Cardiac muscle cell (in vitro differentiated cells and primary cell): ENCODE measurements at regions not wholly inside any gene's neighbourhood (a gene's known extent, or its start where the extent isn't known, plus 50 kb on each side); places are given as distances from the start of the nearest gene placed in this dataset.
A peak's percentile ranks its signal among the peaks of the same experiment; 100 is the strongest.

Source experiments
- DNase-seq, 2 donors: peaks; one replicate each; pipeline versions ENCODE4 v3.0.0 to v3.0.0-alpha.2; 2010 to 2017; ENCODE audit warnings: low read depth in 1 of 2, low spot score in 1 of 2
- H3K27ac ChIP-seq: fragments of 200-600 bp; sonication (generic); 2 replicates; pipeline ENCODE4 v1.5.1; 2016
- H3K27me3 ChIP-seq: fragments of 200-600 bp; sonication (generic); 2 replicates; pipeline ENCODE4 v1.6.0; 2016; ENCODE audit warnings: control low read depth
- H3K36me3 ChIP-seq: fragments of 200-600 bp; sonication (generic); 2 replicates; pipeline ENCODE4 v1.5.1; 2016; ENCODE audit warnings: control low read depth
- H3K4me1 ChIP-seq: fragments of 200-600 bp; sonication (generic); 2 replicates; pipeline ENCODE4 v1.8.1; 2017; ENCODE audit warnings: low read depth, mild to moderate bottlenecking, mixed run types
- H3K4me3 ChIP-seq: fragments of 200-600 bp; sonication (generic); 2 replicates; pipeline ENCODE4 v1.5.1; 2016; ENCODE audit warnings: mild to moderate bottlenecking
- H3K9me3 ChIP-seq: fragments of 200-600 bp; sonication (generic); 2 replicates; pipeline ENCODE4 v1.5.1; 2017; ENCODE audit warnings: low read depth, mild to moderate bottlenecking, control low read depth
- CTCF ChIP-seq: IDR thresholded peaks from 2 replicates; pipeline ENCODE4 v1.5.1; 2012; ENCODE audit warnings: low read depth, mild to moderate bottlenecking, low read length

DNA sequence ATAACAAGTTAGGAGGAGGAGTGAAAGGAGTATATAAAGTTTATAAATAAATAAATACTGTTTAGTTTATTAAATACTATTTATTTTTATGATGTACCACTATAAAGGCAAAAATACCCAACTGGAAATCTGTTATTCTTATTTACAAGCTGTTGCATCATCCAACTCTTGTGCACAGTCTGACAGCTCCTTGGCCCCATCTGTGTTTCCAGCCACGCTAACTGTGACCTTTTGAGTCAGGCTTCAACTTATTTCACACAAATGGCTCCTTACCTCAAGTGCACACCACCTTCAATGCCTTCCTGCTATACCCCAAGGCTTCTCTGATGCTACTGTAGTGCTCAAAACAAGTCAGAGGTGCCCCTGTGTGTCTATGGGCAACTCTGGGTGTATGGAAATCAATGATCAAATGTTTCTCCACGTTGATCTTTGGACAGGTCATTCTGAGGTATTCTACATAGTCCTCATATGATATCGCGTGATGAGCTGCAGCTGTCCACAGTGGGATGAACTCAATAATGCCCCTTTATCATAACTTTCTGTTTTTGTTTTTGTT, 303.2 kb upstream of the GRAMD2B start:
- Histone ChIP-seq H3K27me3 (no peaks in the 10 kb centered on the region), H3K4me1 (no peaks in the 10 kb centered on the region), H3K36me3 (no peaks in the 10 kb centered on the region), H3K4me3 (no peak overlapping the region), H3K9me3 (no peaks in the 10 kb centered on the region), H3K27ac (no peak overlapping the region)
- peak in 1 of 2 donors; percentile 74 for DNase-seq
- no peak for TF ChIP-seq CTCF

- DNase-seq = no peak
Observed at GRCh38 chr5:126120939-126121338, 302.3 kb upstream of the GRAMD2B start.

DNA sequence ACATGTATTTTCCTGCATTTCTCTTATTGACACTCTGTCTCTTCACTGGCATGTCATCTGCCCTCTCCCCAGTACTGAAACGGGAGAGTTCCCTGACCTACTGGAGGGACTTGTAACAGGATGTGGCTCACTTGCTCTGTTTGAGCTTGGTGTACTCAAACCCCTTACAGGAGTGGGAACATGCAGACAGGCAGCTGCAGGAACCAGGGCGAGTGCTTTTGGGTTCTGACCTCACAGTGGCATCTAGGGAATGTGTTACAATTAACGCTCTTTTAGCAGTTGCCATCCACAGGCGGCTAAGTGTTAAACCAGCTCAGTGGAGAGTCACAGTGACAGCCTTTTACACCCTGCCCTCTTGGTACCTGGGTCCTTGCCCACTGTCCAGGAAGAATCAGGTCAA, 300.3 kb upstream of the GRAMD2B start:
- Histone ChIP-seq H3K36me3 (no peaks in the 10 kb centered on the region), H3K4me1 (peaks cover 6% of the 10 kb centered on the region), H3K9me3 (no peaks in the 10 kb centered on the region), H3K27me3 (no peaks in the 10 kb centered on the region), H3K4me3 (no peak overlapping the region), H3K27ac (no peak overlapping the region)
- TF ChIP-seq CTCF = no peak
- peak; percentile 9 to 22 for DNase-seq

More at GRCh38 chr5:126120939-126121338, 302.3 kb upstream of the GRAMD2B start:
- peaks cover under 1% of the 10 kb centered on the region for H3K4me1 ChIP-seq
- no peaks in the 10 kb centered on the region for H3K27me3 ChIP-seq
- TF ChIP-seq CTCF = no peak
- no peak overlapping the region for H3K27ac ChIP-seq
- H3K36me3 ChIP-seq = no peaks in the 10 kb centered on the region
- H3K4me3 ChIP-seq = no peak overlapping the region
- H3K9me3 ChIP-seq = no peaks in the 10 kb centered on the region

DNA sequence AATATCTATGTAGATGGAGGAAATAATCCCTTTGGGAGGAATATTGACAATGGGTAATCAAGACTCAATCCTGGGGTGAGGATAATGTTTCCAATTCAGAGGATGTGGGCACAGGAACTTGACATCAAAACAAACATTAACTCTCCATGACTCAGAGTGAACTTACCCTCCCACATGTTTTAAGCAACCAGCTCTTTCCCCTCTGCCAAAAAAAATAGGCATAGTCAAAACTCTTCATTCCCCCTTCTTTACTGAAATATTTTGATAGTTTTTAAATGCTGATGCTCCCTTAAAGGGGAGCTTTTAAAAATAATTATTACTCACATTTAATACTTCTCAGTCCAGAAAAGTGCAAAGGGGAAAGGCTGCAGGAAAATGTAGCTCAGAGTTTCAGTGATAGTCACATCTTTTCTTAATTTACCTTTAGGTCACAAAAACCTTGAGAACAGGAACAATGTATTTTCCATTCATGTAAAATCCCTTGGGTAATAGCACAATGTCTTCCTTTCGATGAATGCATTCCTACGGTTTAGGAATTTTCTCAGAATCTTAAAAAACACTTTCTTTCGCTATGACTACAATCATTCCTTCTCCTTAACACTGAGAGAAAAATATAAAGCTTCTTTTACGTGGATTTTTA, 298.4 kb upstream of the GRAMD2B start:
- H3K36me3 ChIP-seq = no peaks in the 10 kb centered on the region
- H3K4me3 ChIP-seq = no peak overlapping the region
- peaks cover 6% of the 10 kb centered on the region for H3K4me1 ChIP-seq
- H3K27ac ChIP-seq = no peak overlapping the region
- H3K9me3 ChIP-seq = no peaks in the 10 kb centered on the region
- no peaks in the 10 kb centered on the region for H3K27me3 ChIP-seq
- peak in 1 of 2 donors; percentile 74 for DNase-seq
- no peak for TF ChIP-seq CTCF

- no peak overlapping the region for H3K27ac ChIP-seq
- no peaks in the 10 kb centered on the region for H3K9me3 ChIP-seq
- DNase-seq = no peak
- peaks cover 6% of the 10 kb centered on the region for H3K4me1 ChIP-seq
- no peaks in the 10 kb centered on the region for H3K36me3 ChIP-seq
- no peak overlapping the region for H3K4me3 ChIP-seq
- no peak for TF ChIP-seq CTCF
- H3K27me3 ChIP-seq = no peaks in the 10 kb centered on the region
Observed at GRCh38 chr5:126125407-126125806, 297.8 kb upstream of the GRAMD2B start.
